ENCODE measurements at regions not wholly inside any gene's neighbourhood (a gene's known extent, or its start where the extent isn't known, plus 50 kb on each side); places are given as distances from the start of the nearest gene placed in this dataset.

- no peak overlapping the region for H2BK20ac ChIP-seq (ENCODE audit: low read length)
- no peak overlapping the region for H3K4ac ChIP-seq (replicated peaks; ENCODE audit: insufficient read length, low read depth, low read length)
- no peaks in the 10 kb centered on the region for H3K79me2 ChIP-seq (ENCODE audit: control insufficient read depth in 1 of 2, insufficient read depth in 2 of 2, low read length in 2 of 2)
- H4K8ac ChIP-seq (ENCODE audit: extremely low read depth, insufficient read depth, low read length) = no peak overlapping the region
- no peak overlapping the region for H2BK15ac ChIP-seq (ENCODE audit: low read length)
- H3K23me2 ChIP-seq (ENCODE audit: low read depth, low read length) = no peaks in the 10 kb centered on the region
- no peak overlapping the region for H2BK12ac ChIP-seq (ENCODE audit: low read depth, low read length)
- ChIA-PET POLR2A (ENCODE audit: partially characterized antibody) (no interaction called here), CTCF (ENCODE audit: partially characterized antibody) (interaction anchor here (1.1 to 4.4 kb wide), 2 partner anchors 17 to 269 kb away, joined by 3 to 18 read pairs; no protein-coding TSS in a partner anchor)
- H2AFZ ChIP-seq (ENCODE audit: low read length) = no peak overlapping the region
- no peak overlapping the region for H3K18ac ChIP-seq (ENCODE audit: extremely low read depth, low read length)
- H3K4me2 ChIP-seq (ENCODE audit: insufficient read depth in 1 of 2, low read depth in 2 of 2, low read length in 2 of 2) = no peak overlapping the region
- H3K27me3 ChIP-seq (replicated peaks in 1 of 4; ENCODE audit: control insufficient read depth in 3 of 4, extremely low read depth in 1 of 4, insufficient read depth in 3 of 4, low read length in 3 of 4) = no peaks in the 10 kb centered on the region
- no peak overlapping the region for H2AK5ac ChIP-seq (ENCODE audit: low read depth, low read length)
- H3K9ac ChIP-seq (replicated peaks in 1 of 4; ENCODE audit: extremely low read depth in 1 of 4, low read depth in 3 of 4, low read length in 3 of 4) = no peak overlapping the region
- 92% methylated on average over 4 of the region's 4 CpGs; no CpG with 5 or more reads in 1 of the 2 experiments for WGBS, 2 experiments (ENCODE audit: extremely low coverage in 1 of 2, insufficient coverage in 1 of 2, insufficient read length in 1 of 2, insufficient replicate concordance in 2 of 2, low coverage in 1 of 2, low lambda C conversion rate in 2 of 2, missing lambda C conversion rate in 1 of 2)
- H3K14ac ChIP-seq (ENCODE audit: insufficient read length) = no peak overlapping the region
- H3K23ac ChIP-seq (ENCODE audit: insufficient read length) = no peak overlapping the region
- TF ChIP-seq SIX5 (IDR thresholded peaks at IDR 0.05; ENCODE audit: low read depth, low read length) = peak; percentile 37; the same call in 1 of the 2 replicates
- no peak for TF ChIP-seq JUND (IDR thresholded peaks at IDR 0.05; ENCODE audit: low read length)
- H2BK120ac ChIP-seq (replicated peaks; ENCODE audit: low read depth, low read length) = no peak overlapping the region
- H4K5ac ChIP-seq (ENCODE audit: insufficient read length, low read depth, low read length) = no peak overlapping the region
- H3K36me3 ChIP-seq (ENCODE audit: control insufficient read depth in 2 of 4, insufficient read depth in 4 of 4, low read length in 3 of 4) = no peaks in the 10 kb centered on the region
- H3K27ac ChIP-seq (ENCODE audit: low read depth, low read length) = no peak overlapping the region
- H4K91ac ChIP-seq (replicated peaks; ENCODE audit: insufficient read length, low read length) = no peak overlapping the region
- H2BK5ac ChIP-seq (ENCODE audit: low read depth, low read length) = no peak overlapping the region
- H3K4me1 ChIP-seq (replicated peaks in 1 of 4; ENCODE audit: control insufficient read depth in 3 of 4, insufficient read depth in 4 of 4, low read length in 3 of 4) = no peaks in the 10 kb centered on the region
- no peaks in the 10 kb centered on the region for H3K79me1 ChIP-seq (ENCODE audit: low read depth, low read length)
- H4K20me1 ChIP-seq (replicated peaks in 1 of 2; ENCODE audit: control insufficient read depth in 1 of 2, insufficient read depth in 2 of 2, low read length in 2 of 2) = no peaks in the 10 kb centered on the region
- FAIRE-seq (no peak), DNase-seq (ENCODE audit: low read depth in 1 of 2, low spot score in 2 of 2) (no peak)
- H3K9me3 ChIP-seq (ENCODE audit: insufficient read depth in 2 of 2, low read depth in 1 of 2, low read length in 1 of 2) = no peaks in the 10 kb centered on the region
- H3K56ac ChIP-seq (replicated peaks; ENCODE audit: insufficient read length, low read depth, low read length) = no peak overlapping the region
- no peak overlapping the region for H3K4me3 ChIP-seq (ENCODE audit: extremely low read depth in 1 of 4, insufficient read depth in 2 of 4, low read depth in 3 of 4, low read length in 4 of 4)
These were observed 328.7 kb downstream of the ZNF621 start for GRCh38 chr3:40853474-40853873.
